ENCODE measurements at regions not wholly inside any gene's neighbourhood (a gene's known extent, or its start where the extent isn't known, plus 50 kb on each side); places are given as distances from the start of the nearest gene placed in this dataset.

GRCh38 chr7:86499986-86500385 lies 143.7 kb upstream of the GRM3 start:
- TF ChIP-seq CTCF (IDR thresholded peaks at IDR 0.05) (no peak), POLR2A (IDR thresholded peaks at IDR 0.05) (no peak)

All from esophagus squamous epithelium (tissue), 4 donors.